ENCODE measurements at regions not wholly inside any gene's neighbourhood (a gene's known extent, or its start where the extent isn't known, plus 50 kb on each side); places are given as distances from the start of the nearest gene placed in this dataset.
"Not testable (repeated sequence)": the region's sequence is repeated elsewhere in the genome, so short reads cannot be mapped to it uniquely, and the experiment has no call there.

DNA sequence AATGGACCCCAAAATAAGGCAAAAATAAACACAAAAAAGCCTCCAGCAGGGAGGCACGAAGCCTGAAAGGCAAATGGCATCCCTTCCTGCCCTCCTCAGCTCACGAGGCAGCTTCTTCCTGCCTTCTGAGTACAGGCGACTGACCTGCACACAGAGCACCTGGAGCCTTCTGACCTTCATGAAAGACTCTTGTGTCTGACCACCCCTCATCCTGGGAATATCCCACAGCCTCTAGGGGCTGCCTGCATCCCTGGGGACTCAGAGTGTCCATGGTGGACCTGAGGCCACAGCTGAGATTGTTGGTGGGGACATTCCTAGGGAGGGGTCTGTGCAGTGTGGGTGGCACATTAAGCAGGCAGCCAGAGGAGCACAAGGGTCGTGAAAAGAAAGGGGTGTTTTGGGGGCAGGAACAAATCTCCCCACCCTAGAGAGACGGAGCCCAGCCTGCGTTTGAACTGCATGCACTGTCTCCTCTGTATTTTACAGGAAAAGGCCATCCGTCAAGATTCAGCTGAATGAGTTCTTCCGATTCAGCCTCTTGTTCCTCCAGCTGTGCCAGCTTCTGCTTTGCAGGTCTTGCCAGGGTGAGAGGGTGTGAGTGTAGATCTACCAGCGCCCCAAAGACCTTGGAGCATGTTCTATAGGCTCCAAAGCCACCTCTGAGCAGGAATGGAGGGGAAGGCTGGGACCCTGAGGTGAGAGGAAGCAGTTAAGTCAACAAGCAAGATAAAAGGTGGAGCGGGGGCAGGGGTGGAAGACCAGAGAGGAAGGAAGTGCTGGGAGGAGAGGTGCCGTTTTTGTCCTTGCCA, 80.4 kb upstream of the MEF2A start:
- no peak for DNase-seq (ENCODE audit: low read depth)

DNA sequence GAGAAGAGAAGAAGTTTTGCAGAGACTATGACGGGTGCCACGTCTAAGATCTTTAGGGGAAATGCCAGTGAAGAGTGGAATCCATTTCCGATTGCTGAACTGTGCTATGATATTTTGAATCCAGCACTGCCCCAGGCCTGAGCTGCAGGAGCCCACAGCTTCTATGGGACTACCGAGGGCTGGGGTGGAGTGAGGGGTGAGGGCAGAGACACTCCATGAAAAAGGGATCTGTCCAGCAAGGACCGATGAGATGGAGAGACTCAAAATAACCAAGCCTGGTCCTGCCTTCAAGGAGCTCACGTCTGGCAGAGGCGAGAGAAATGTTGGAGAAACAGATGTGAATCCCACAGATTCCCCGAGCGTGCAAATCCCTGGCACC, 79.8 kb upstream of the MEF2A start:
- no peak for DNase-seq (ENCODE audit: low read depth)

DNA sequence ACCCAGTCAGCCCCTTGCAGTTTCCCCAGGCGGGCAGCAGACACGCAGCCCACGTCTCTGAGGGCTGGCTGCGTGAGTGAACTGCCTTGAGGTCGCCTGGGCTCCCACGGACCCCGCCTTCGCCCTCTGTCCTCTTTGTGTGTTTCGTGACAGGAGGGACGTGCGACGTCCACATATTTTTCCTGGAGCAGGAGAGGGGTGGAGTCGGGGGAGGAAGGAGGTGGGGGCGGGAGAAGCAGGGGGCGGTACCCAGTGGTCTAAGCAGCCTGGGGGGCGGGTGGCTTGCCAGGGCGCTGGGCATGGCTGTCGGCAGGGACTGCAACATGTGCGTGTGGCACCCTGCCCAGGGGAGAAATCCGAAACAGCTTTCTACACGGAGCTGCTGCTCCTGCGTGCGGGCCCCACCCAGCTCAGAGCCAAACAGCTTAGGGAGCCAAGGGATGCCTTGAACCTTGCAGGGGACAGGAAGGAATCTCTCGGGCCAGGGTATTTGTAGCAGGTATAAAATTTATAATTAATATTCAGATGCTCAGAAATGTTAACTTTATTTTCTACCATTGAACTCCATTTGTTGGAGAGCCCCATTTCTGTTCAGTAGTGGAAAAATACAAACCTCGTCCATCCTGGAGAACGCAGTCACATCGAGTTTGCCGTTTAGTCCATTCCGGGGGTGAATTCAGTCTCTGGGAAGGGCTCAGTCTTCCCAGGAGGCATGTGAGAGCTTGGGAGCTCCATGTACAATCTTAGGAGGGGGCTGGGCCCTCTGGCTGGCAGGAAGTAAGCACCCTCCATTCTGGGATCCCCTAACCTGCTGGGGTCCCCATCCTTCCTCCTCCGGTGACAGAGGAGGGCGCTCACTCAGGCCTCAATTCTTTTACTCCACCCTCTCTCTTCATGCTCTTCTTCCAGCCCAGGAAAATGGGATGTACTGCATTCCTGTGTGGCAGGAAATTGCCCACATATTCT, 79.1 kb upstream of the MEF2A start:
- no peak for DNase-seq (ENCODE audit: low read depth)

DNA sequence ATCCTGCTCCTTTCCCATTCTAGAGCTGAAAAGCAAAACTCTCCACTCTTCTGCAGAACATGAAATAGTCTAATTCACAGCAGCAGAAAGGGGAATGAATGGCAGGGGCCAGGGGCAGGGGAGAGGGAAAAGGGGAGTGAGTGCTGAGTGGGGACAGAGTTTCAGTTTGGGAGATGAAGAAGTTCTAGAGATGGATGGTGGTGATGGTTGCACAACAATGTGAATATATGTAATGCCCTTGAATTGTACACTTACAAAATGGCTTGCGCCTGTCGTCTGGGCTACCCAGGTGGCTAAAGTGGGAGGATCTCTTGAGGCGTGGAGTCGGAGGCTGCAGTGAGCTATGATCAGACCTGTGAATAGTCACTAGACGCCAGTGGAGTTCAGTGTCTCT, 78.5 kb upstream of the MEF2A start:
- DNase-seq (ENCODE audit: low read depth), result no peak

DNA sequence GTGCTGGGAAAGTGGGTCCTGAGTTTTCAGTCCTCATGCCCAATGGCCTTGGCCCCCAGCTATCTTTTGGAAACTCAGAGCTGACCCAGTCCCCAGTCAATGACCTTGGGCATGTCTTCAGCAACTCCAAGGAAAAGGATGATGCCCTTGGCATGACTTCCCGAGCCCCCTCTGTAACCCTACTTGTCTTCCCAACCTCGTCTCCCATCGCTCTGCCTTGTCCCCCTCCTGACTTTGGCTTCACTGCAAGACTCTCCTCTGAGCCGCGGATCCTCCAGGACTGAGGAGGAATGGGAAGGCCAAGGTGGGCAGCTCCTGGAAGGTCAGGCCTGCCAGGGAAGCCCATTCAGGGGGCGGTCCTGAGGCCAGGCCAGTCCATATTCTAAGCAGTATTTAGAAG, 73.5 kb upstream of the MEF2A start:
- no peak for DNase-seq (ENCODE audit: low read depth)

DNA sequence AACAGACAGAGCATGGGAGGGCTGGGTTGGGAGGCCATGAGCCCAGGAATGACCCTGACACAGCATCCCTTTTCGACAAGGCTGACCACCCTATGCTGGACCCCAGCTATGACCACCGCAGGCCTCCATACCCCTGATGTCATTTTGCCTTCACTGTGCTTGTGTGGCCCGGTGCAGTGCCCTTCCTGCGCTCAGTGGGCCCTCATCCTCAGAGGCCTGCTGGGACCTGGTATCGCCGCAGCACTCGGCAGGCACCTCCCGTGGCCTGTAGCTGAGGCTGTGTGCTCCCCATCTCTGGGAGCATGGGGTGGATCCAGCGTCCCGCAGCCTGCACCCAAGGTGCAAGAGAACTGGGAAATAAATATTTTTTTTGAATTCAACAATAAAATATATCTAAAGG, 73.1 kb upstream of the MEF2A start:
- no peak for DNase-seq (ENCODE audit: low read depth)

DNA sequence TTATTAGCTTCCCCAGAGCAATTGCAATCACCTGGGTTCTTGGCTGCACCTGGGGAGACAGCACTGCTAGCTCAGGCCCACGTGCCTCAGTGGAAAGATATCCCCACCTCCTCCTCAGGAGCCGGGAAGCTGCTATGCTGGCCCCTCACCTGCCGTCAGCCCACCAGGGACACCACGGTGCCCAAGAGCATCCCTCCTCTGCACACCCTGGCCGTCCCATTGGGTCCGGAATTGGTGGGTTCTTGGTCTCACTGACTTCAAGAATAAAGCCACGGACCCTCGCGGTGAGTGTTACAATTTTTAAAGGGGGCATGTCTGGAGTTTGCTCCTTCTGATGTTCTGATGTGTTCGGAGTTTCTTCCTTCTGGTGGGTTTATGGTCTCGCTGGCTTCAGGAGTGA, 72.3 kb upstream of the MEF2A start:
- DNase-seq (ENCODE audit: low read depth), result no peak

DNA sequence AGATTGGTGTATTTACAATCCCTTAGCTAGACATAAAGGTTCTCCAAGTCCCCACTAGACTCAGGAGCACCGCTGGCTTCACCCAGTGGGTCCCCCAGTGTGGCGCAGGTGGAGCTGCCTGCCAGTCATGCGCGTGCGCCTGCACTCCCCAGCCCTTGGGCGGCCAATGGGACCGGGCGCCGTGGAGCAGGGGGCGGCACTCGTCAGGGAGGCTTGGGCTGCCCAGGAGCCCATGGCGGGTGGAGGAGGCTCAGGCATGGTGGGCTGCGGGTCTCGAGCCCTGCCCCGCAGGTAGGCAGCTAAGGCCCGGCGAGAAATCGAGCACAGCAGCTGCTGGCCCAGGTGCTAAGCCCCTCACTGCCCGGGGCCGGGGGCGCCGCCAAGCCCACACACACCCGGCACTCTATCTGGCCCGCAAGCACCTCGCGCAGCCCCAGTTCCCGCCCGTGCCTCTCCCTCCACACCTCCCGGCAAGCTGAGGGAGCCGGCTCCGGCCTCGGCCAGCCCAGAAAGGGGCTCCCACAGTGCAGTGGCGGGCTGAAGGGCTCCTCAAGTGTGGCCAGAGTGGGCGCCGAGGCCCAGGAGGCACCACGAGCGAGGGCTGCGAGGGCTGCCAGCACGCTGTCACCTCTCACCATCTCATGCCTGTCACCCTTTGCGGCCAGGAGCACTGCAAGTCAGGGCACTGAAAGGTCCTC, 71.1 kb upstream of the MEF2A start:
- not testable (repeated sequence) for DNase-seq (ENCODE audit: low read depth)

DNA sequence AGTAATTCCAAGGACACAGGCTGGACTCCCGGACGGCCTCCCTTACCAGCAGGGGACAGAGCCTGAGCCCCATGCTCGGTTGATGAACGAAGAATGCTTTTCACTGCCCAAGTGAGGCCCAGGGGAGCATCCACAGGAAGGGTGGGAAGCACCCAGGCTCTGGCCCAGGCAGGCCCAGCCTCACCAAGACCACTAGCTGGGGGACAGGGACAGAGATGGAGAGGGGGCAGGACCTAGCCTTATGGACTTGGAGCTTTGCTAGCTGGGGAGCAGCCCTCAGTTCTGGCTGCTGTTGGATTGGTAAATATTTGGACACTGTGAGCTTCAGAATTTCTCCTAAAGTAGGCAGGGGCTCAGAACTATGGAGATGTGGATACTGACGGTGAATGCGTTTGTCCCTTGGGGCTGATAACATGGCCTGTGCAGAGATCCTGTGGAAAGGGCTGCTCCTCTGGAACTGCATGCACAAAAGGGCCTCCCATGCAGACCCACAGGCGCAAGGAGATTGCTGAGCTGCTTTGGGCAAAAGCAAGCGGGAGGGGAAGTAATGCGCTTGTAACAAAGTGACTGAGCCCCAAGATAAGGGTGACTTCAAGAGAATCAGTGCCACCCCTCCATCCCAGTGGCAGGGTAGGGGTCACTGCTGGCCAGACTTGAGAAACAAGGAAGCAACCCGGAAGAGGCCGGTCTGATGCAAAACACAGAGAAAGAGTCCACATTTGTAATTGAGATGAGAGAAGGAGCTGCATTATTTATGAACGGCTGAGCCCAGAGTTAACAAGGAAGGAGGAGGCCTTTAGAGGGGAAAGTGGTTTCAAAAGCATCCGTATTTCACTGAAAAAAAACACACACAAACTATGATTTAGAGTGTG, 70.1 kb upstream of the MEF2A start:
- DNase-seq (ENCODE audit: low read depth), result no peak

DNA sequence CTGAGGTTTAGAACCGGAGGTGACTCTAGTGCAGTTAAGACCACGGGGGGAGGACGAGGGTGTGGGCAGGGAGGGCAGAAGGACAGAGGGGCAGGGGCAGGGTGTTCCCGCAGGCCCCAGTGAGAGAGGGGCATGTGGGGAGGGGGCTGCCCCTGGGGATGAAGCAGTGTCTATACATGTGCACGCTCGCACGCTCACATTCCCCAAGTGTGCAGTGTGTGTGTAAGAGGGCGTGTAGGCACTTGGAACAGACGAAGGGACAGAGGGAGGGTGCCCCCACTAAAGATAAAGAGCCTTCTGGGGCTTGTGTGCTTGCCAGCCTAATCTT, 69.5 kb upstream of the MEF2A start:
- DNase-seq (ENCODE audit: low read depth), result no peak

DNA sequence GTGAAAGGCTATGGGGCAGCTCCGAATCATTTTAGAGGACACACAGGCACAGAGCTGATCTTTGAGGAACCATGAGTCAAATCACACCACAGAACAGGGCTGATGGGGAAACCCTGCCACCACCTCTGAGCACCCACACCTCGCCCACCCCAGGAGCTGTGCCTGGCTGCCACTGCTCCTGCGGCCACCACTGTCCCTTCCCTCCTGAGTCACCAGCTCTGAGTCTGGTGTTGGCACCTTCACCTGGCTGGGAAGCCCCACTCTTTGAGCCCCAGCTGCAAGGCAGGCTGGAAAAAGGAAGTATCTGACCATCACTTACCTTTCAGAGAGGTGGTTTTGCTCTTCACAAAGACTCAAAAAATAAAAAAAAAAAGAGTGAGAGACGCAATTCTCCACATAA, 63.6 kb upstream of the MEF2A start:
- no peak for DNase-seq (ENCODE audit: low read depth)

DNA sequence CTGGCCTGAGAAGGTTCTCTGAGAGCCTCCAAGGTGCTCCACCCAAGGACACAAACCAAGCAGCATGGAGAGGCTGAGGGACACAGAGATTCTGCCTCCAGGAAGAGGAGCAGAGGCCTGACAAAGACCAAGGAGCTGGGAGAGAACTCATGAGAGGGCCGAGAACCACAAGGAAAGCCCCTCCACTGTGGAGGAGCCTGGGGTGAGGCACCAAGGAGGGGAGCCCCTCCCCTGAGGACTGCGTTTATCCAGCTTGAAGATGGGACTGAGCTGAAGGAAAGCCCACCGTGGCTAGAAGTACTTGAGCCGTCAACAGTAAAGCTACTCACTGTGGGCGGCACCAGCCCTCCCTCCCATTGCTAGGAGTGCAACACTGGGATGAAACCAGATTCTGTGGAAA, 63.1 kb upstream of the MEF2A start:
- no peak for DNase-seq (ENCODE audit: low read depth)

DNA sequence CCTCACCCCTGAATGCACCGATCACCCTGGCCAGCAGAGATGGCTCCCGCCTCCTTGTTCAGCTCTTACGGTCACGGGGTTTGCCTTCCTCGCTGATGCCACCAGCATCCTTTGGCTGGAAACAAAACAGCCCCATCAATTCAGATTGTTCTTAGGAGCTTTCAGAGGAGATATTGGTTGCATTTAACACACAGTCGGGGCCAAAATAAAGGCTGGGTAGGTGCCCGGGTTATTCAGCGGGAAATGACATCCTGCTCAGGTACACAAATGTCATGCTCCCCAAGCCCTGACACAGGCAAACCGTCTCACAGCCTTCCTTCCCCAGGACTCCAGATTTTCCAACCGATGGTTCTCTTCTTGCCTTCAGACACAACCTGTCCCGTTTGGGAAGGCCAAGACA, 62.4 kb upstream of the MEF2A start:
- no peak for DNase-seq (ENCODE audit: low read depth)

DNA sequence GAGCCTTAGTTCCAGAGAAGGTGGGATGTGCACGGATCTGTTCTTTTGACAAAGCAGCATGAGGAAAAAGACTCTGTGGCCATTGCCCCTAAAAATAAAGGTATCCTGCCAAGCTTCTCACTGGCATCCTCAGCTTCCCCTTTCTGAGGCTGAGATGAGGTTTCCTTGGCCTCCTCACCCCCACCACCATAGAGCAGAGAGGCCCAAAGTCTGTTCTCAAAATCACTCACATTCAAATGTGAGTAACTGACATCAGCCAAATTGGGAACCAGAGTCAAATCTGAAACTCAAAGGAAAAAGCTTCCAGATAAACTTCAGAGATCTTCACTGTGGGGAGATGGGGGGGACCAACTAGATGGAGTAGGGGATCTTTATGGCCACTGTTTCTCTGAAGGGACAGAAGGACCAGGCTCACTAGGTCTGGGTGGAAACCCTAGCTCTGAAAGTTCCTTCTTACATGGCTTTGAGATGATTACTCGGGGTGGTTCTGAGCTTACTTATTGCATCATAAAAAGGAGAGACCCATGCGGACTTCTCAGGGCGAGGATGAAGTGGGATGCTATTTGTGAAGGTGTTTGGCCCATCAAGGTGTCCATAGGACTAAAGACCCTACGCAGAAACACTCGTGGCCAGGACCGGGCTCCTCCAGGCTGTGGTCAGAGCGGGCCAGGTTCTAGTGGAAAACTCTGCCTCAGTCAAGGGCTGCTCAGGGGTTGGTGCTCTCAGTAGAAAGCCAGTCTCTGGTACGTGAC, 61.5 kb upstream of the MEF2A start:
- no peak for DNase-seq (ENCODE audit: low read depth)

DNA sequence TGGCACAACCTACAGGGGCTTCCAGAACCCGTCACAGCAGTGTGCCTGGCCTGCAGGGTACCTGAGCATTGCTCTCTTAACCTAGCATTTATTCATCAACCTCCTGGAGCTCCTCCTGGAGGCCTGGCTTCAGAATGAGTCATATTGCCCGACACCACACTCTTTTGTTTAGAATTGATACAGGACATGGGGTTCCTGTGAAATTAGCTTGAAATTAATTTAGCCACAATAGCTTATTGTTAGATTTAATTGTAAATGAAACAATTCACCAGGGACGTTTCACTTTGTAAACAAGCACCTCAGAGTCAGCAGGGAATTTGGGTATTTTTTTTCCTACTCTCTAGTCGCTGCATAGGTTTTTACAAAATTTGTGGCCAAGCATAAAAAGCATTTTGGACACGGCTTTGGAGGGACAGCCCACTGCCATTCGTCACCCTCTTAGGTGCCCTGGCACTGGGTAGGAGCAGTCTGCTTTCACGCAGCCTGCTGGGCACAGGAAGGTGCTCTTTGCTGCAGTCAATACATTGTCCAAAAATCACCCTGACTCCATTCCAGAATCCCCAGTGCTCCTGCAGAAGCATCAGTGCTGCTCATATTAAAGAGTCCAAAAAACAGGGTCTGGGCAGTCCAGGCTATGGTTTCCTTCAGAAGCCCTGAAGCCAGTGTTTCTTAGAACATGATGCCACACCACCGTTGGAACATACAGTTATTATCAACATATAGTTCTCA, 60.8 kb upstream of the MEF2A start:
- DNase-seq (ENCODE audit: low read depth), result no peak

DNA sequence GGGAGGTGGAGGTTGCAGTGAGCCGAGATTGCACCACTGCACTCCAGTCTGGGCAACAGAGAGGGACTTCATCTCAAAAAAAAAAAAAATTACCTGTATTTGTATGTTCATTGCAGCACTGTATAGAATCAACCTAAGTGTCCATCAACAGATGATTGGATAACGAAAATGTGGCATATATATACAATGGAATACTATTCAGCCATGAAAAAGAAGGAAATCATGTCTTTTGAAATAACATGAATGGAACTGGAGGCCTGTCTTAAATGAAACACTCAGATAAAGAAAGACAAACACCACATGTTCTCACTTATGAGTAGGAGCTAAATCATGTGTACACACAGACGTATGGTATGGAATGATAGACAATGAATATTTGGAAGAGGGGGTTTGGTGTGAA, 59.4 kb upstream of the MEF2A start:
- no peak for DNase-seq (ENCODE audit: low read depth)

DNA sequence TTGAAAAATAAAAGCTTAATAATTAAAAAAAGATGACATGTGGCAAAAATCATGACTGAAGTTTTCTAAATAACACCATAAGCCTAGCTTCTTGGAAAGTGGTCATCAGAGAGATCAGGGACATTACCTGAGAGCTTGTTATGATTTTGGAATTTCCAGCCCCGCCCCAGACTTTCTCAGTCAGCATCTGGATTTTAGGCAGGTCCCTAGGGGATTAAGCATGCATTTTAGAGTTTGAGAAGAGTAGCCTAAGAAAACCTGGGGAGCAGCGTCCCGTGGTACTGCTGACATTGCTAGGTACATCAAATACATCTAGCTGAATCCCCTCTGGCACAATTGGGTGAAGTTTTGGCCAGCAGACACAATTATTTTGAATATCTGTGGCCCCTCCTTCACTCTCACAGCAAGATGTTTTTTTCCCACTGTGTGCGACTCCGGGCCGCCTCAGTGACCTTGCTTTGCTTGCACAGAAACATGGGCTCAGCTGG, 58.7 kb upstream of the MEF2A start:
- DNase-seq (ENCODE audit: low read depth), result no peak

DNA sequence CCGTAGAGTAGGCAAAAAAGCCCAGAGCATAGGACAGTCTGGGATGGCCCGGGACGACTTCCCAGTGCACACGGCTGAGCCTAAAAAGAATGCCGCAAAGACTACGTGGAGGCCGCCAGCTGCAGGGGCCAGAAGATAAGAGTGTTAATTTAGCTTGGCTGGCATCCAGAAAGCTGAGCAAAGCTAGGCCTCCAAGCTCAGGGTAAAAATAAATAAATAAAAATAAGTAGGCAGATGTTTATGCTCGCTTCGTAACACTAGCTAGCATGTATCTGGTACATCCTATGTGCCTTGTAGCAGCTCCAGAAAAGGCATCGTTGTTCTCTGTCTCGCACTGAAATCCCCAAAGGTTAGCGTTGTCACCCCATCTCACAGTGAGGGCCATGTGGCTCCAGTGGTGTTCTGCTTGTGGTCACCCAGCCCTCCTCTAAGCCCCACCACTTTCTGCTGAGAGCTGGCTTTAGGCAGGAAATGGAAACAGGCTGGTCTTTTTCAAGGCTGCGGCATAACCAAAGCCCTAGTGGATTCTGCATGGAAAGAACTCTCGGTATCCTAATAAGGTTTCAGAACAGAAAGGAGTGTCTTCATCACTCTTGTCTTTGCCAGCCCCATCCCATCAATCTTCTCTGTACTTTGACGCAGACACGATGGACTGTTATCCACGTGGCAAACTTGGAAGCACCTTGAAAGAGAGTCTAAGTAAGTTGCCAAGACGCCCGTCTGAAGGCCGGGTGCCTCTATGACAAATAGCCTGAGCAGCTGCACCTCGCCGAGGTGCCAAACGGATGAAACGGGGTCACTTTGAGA, 58.1 kb upstream of the MEF2A start:
- no peak for DNase-seq (ENCODE audit: low read depth)

DNA sequence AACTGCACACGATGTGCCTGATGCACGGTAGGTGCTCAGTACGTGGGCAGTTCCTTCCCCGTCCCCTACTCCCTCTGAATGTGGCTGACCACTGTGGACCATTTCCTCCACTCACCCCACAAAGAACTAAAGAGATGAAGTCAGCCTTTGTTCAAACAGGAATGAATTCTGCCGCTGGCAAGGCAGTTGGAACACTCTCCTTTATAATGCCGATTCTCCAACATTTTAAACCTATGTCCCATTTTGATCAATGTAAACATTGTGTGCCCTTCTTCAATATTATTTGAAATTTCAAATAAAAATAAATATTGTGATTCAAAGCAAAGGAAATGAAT, 57.5 kb upstream of the MEF2A start:
- no peak for DNase-seq (ENCODE audit: low read depth)

DNA sequence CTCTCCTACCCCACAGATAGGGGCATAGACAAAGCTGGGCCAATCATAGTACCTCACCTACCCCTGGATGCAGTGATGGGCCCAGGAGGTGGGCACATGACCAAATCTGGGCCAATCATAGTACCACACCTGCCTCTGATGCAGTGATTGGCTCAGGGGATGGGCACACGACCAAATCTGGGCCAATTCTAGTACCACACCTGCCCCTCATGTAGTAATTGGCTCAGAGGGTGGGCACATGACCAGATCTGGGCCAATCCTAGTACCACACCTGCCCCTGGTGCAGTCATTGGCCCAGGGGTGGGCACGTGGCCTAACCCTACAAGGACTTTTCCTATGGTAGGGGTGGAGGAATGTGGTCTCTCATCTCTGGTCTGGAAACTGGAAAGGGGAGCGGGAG, 56.9 kb upstream of the MEF2A start:
- no peak for DNase-seq (ENCODE audit: low read depth)
